ENCODE measurements at regions not wholly inside any gene's neighbourhood (a gene's known extent, or its start where the extent isn't known, plus 50 kb on each side); places are given as distances from the start of the nearest gene placed in this dataset.
"Not testable (repeated sequence)": the region's sequence is repeated elsewhere in the genome, so short reads cannot be mapped to it uniquely, and the experiment has no call there.

DNA sequence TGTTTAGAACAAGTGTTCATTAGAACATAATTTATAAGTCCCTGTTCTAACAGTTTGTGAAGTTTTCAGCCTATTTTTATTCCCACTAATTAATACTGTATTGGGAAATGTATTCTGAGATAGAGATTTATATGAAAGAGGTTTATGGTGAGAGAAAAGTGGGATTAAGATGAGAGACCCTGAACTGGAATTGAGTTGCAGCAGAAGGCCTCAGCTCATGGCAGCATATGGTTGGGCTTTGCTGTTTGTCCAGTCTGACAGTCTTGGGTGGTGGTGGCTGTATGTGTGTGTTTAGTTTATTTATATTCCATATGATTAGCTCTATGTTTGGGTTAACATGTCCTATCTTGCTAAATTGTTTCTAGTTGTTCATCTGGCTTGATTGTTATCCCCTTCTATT is 575.1 kb downstream of the SLITRK5 start:
- TF ChIP-seq EZH2 (IDR thresholded peaks at IDR 0.05) = no peak
- TF ChIP-seq POLR2AphosphoS5 (IDR thresholded peaks at IDR 0.05; ENCODE audit: borderline replicate concordance, low read depth, low read length) = no peak
- TF ChIP-seq FOXP2 (optimal IDR thresholded peaks at IDR 0.05; ENCODE audit: control extremely low read depth, extremely low read length, insufficient read depth) = no peak
- Histone ChIP-seq H3K27ac (no peak overlapping the region), H3K9me3 (ENCODE audit: low read depth, low read length) (no peaks in the 10 kb centered on the region), H3K36me3 (ENCODE audit: insufficient read depth, low read length) (no peaks in the 10 kb centered on the region), H3K4me3 (no peak overlapping the region), H3K9ac (ENCODE audit: insufficient read length) (no peak overlapping the region)
- no peak for DNase-seq (ENCODE audit: low read depth, low spot score)

DNA sequence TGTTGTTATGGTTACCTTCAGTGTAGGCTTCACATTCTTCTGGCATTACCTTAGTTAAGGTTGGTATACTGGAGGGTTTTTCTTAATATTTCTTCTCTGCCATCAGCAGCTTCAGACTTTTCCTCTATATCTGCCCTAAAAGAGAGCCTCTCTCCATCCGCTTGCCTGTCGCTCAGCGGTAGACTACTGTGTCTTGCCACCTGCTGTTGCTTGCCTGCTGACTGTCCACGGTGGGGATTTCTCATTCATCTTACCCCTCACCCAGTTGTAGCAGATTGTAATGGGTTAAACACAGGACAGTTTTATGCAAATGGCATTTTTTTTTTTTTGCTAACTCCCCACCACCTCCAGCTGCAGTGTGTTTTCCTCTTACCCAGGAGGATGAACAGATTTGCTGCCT is 577.2 kb downstream of the SLITRK5 start:
- no peak for DNase-seq (ENCODE audit: low read depth, low spot score)
- Histone ChIP-seq H3K27ac (no peak overlapping the region), H3K4me3 (no peak overlapping the region), H3K36me3 (ENCODE audit: insufficient read depth, low read length) (no peaks in the 10 kb centered on the region), H3K9ac (ENCODE audit: insufficient read length) (no peak overlapping the region), H3K9me3 (ENCODE audit: low read depth, low read length) (no peaks in the 10 kb centered on the region)
- TF ChIP-seq FOXP2 (optimal IDR thresholded peaks at IDR 0.05; ENCODE audit: control extremely low read depth, extremely low read length, insufficient read depth) (no peak), EZH2 (IDR thresholded peaks at IDR 0.05) (no peak), POLR2AphosphoS5 (IDR thresholded peaks at IDR 0.05; ENCODE audit: borderline replicate concordance, low read depth, low read length) (no peak)

DNA sequence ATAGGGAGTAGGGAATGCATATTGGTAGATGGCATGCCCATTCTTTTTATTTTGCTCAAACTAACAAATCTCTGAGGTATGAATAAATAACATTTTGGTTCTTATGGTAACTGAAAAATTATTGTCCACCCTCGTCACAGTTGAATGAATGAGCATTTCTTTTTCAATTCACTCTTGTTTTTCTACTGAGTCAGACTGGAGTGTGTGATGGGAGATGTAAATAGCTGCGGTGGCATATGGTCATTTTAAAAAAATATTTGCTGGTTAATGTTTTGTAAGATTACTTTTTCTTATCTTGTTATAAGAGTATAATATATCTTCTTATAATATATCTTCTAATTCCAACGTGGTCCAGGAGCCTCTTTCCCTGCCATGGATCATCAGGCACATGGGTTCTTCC is 586.5 kb downstream of the SLITRK5 start:
- Histone ChIP-seq H3K4me3 (no peak overlapping the region), H3K27ac (no peak overlapping the region), H3K9me3 (ENCODE audit: low read depth, low read length) (no peaks in the 10 kb centered on the region), H3K9ac (ENCODE audit: insufficient read length) (no peak overlapping the region), H3K36me3 (ENCODE audit: insufficient read depth, low read length) (no peaks in the 10 kb centered on the region)
- DNase-seq (ENCODE audit: low read depth, low spot score) = no peak
- TF ChIP-seq FOXP2 (optimal IDR thresholded peaks at IDR 0.05; ENCODE audit: control extremely low read depth, extremely low read length, insufficient read depth) (no peak), EZH2 (IDR thresholded peaks at IDR 0.05) (no peak), POLR2AphosphoS5 (IDR thresholded peaks at IDR 0.05; ENCODE audit: borderline replicate concordance, low read depth, low read length) (no peak)

- no peak for TF ChIP-seq FOXP2 (optimal IDR thresholded peaks at IDR 0.05; ENCODE audit: control extremely low read depth, extremely low read length, insufficient read depth)
- no peak for TF ChIP-seq EZH2 (IDR thresholded peaks at IDR 0.05)
- TF ChIP-seq POLR2AphosphoS5 (IDR thresholded peaks at IDR 0.05; ENCODE audit: borderline replicate concordance, low read depth, low read length) = no peak
- Histone ChIP-seq H3K36me3 (ENCODE audit: insufficient read depth, low read length) (no peaks in the 10 kb centered on the region), H3K4me3 (no peak overlapping the region), H3K27ac (no peak overlapping the region), H3K9ac (ENCODE audit: insufficient read length) (no peak overlapping the region), H3K9me3 (ENCODE audit: low read depth, low read length) (no peaks in the 10 kb centered on the region)
- no peak for DNase-seq (ENCODE audit: low read depth, low spot score)
Measured at GRCh38 chr13:88263808-88264207, 592.6 kb downstream of the SLITRK5 start.

- no peak for DNase-seq (ENCODE audit: low read depth, low spot score)
- no peaks in the 10 kb centered on the region for H3K9me3 ChIP-seq (ENCODE audit: low read depth, low read length)
Measured at GRCh38 chr13:88281841-88282240, 610.7 kb downstream of the SLITRK5 start.

DNA sequence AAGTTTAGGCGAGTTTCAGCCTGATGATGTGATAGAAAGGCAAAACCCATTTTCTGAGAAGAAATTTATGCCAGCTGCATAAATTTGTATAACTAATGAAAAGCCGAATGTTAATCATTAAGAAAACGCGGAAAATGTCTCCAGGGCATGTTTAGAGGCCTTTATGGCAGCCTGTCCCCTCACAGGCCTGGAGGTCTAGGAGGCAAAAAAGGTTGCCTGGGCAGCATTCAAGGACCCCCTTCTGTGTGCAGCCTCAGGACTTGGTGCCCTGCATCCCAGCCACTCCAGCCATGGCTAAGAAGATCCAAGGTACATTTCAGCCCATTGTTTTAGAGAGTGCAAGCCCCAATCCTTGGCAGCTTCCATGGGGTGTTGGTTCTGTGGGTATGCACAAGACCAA is 614.2 kb downstream of the SLITRK5 start:
- no peak overlapping the region for H3K4me3 ChIP-seq
- no peak for DNase-seq (ENCODE audit: low read depth, low spot score)
- no peaks in the 10 kb centered on the region for H3K9me3 ChIP-seq (ENCODE audit: low read depth, low read length)
- no peaks in the 10 kb centered on the region for H3K36me3 ChIP-seq (ENCODE audit: insufficient read depth, low read length)
- TF ChIP-seq EZH2 (IDR thresholded peaks at IDR 0.05) = no peak
- no peak for TF ChIP-seq FOXP2 (optimal IDR thresholded peaks at IDR 0.05; ENCODE audit: control extremely low read depth, extremely low read length, insufficient read depth)
- TF ChIP-seq POLR2AphosphoS5 (IDR thresholded peaks at IDR 0.05; ENCODE audit: borderline replicate concordance, low read depth, low read length) = no peak
- no peak overlapping the region for H3K9ac ChIP-seq (ENCODE audit: insufficient read length)
- H3K27ac ChIP-seq = no peak overlapping the region

More at GRCh38 chr13:88281841-88282240, 610.7 kb downstream of the SLITRK5 start:
- Histone ChIP-seq H3K36me3 (ENCODE audit: insufficient read depth, low read length) (no peaks in the 10 kb centered on the region), H3K9ac (ENCODE audit: insufficient read length) (no peak overlapping the region), H3K27ac (no peak overlapping the region), H3K4me3 (no peak overlapping the region)
- no peak for TF ChIP-seq FOXP2 (optimal IDR thresholded peaks at IDR 0.05; ENCODE audit: control extremely low read depth, extremely low read length, insufficient read depth)
- TF ChIP-seq POLR2AphosphoS5 (IDR thresholded peaks at IDR 0.05; ENCODE audit: borderline replicate concordance, low read depth, low read length) = no peak
- no peak for TF ChIP-seq EZH2 (IDR thresholded peaks at IDR 0.05)

DNA sequence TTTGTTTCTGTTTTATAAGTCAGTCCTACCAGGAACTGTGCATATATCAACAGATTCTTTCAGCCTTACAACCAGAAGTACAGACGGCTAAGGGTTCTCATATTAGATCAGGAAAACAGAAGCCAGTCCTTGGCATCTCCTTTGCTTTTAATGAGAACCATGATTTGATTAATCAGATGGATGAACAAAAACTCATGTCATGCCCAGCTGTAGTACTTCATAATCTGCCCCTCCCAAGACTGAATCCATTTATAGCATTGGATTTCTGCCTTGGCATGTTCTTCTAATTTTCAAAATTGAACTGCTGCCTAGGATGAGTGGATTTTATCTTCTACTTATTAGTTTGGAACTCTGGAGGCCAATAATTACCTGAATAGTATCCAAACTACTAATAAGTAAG is 617.2 kb downstream of the SLITRK5 start:
- no peak overlapping the region for H3K9ac ChIP-seq (ENCODE audit: insufficient read length)
- H3K4me3 ChIP-seq = no peak overlapping the region
- H3K27ac ChIP-seq = no peak overlapping the region
- TF ChIP-seq POLR2AphosphoS5 (IDR thresholded peaks at IDR 0.05; ENCODE audit: borderline replicate concordance, low read depth, low read length) (no peak), FOXP2 (optimal IDR thresholded peaks at IDR 0.05; ENCODE audit: control extremely low read depth, extremely low read length, insufficient read depth) (no peak), EZH2 (IDR thresholded peaks at IDR 0.05) (no peak)
- H3K9me3 ChIP-seq (ENCODE audit: low read depth, low read length) = no peaks in the 10 kb centered on the region
- no peaks in the 10 kb centered on the region for H3K36me3 ChIP-seq (ENCODE audit: insufficient read depth, low read length)
- DNase-seq (ENCODE audit: low read depth, low spot score) = no peak

- H3K36me3 ChIP-seq (ENCODE audit: insufficient read depth, low read length); DNase-seq (ENCODE audit: low read depth, low spot score); H3K4me3 ChIP-seq; H3K9ac ChIP-seq (ENCODE audit: insufficient read length); H3K27ac ChIP-seq; H3K9me3 ChIP-seq (ENCODE audit: low read depth, low read length): not testable (repeated sequence)
Measured at GRCh38 chr13:88291731-88292130, 620.6 kb downstream of the SLITRK5 start.

DNA sequence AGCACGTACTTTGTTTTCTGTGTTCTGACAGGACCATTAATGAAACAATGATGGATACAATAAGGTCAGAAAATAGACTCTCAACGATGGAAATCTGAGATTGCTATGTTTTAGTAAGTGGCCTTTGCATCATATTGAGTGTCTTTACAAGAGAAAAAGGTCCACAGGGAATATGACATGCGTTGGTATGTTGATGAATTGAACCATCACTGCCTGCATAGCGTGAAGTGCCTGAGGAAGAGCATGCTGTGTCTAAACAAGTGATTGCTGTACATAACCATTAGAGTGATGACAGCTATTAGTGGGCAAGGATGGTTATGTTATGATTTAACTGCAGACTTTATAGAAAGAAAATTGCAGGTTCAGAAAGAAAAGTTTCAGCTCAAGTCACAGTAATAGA is 623.2 kb downstream of the SLITRK5 start:
- Histone ChIP-seq H3K27ac (no peak overlapping the region), H3K9ac (ENCODE audit: insufficient read length) (no peak overlapping the region), H3K9me3 (ENCODE audit: low read depth, low read length) (no peaks in the 10 kb centered on the region), H3K4me3 (no peak overlapping the region), H3K36me3 (ENCODE audit: insufficient read depth, low read length) (no peaks in the 10 kb centered on the region)
- no peak for DNase-seq (ENCODE audit: low read depth, low spot score)
- TF ChIP-seq FOXP2 (optimal IDR thresholded peaks at IDR 0.05; ENCODE audit: control extremely low read depth, extremely low read length, insufficient read depth) (no peak), EZH2 (IDR thresholded peaks at IDR 0.05) (no peak), POLR2AphosphoS5 (IDR thresholded peaks at IDR 0.05; ENCODE audit: borderline replicate concordance, low read depth, low read length) (no peak)
